K562 (cell line): ENCODE measurements at regions not wholly inside any gene's neighbourhood (a gene's known extent, or its start where the extent isn't known, plus 50 kb on each side); places are given as distances from the start of the nearest gene placed in this dataset.

Experiments used
- CTCF ChIP-seq, 3 experiments: IDR thresholded peaks in 2 of 3; conservative IDR thresholded peaks in 1 of 3; 2 replicates each; pipeline ENCODE4 v1.5.1; 2011 to 2012; ENCODE audit warnings: low read length in 3 of 3, mild to moderate bottlenecking in 3 of 3, control low read depth in 2 of 3, improper control_type of control experiment in 1 of 3, inconsistent platforms in 1 of 3, low read depth in 1 of 3, mixed read lengths in 1 of 3, moderate library complexity in 1 of 3; ENCODE audit not compliant: insufficient read depth in 2 of 3
- DMBX1 ChIP-seq: fragments of 250-450 bp; sonication (Bioruptor Pico); IDR thresholded peaks from 2 replicates; pipeline ENCODE4 v1.8.0; 2022; ENCODE audit warnings: inconsistent platforms, mild to moderate bottlenecking, moderate library complexity, borderline replicate concordance
- ELF4 ChIP-seq: fragments of 450-650 bp; formaldehyde crosslinking; IDR thresholded peaks from 2 replicates; pipeline ENCODE4 v1.4.0; 2022; ENCODE audit warnings: missing genetic modification characterization
- FOSL1 ChIP-seq: fragments of 200-800 bp; sonication (Bioruptor generic); conservative IDR thresholded peaks from 2 replicates; pipeline ENCODE4 v1.6.1; 2016; ENCODE audit warnings: missing genetic modification characterization, missing compliant biosample characterization
- FUS ChIP-seq: fragments of 200-400 bp; formaldehyde crosslinking; optimal IDR thresholded peaks from 2 replicates; pipeline ENCODE3; 2017; ENCODE audit warnings: low read depth, low read length
- JUND ChIP-seq, 2 experiments: IDR thresholded peaks; 2 replicates in 1 of 2; 3 replicates in 1 of 2; pipeline ENCODE4 v1.6.1; 2011; ENCODE audit warnings: borderline replicate concordance in 2 of 2, low read depth in 2 of 2, low read length in 2 of 2, improper control_type of control experiment in 1 of 2, missing biosample characterization in 1 of 2, missing genetic modification characterization in 1 of 2, missing genetic modification reagents in 1 of 2
- MAFK ChIP-seq: IDR thresholded peaks from 2 replicates; pipeline ENCODE4 v1.6.1; 2011; ENCODE audit warnings: low read length, improper control_type of control experiment
- SP1 ChIP-seq: sonication (generic); formaldehyde crosslinking; IDR thresholded peaks from 2 replicates; pipeline ENCODE4 v1.8.1; 2022; ENCODE audit warnings: mild to moderate bottlenecking, missing genetic modification reagents
- TAF7 ChIP-seq: fragments of 450-650 bp; IDR thresholded peaks from 2 replicates; pipeline ENCODE4 v1.6.1; 2016; ENCODE audit warnings: missing genetic modification characterization, missing compliant biosample characterization
- TCF3 ChIP-seq: sonication (generic); formaldehyde crosslinking; IDR thresholded peaks from 2 replicates; pipeline ENCODE4 v1.4.0; 2020; ENCODE audit warnings: mild to moderate bottlenecking, missing genetic modification reagents
- ZNF778 ChIP-seq: fragments of 450-650 bp; formaldehyde crosslinking; IDR thresholded peaks from 2 replicates; pipeline ENCODE4 v1.4.0; 2020; ENCODE audit warnings: mild to moderate bottlenecking, moderate library complexity

GRCh38 chr21:17032141-17032655, 480.6 kb upstream of the CXADR start:
- TF ChIP-seq FOSL1 (tag) = no peak
- no peak for TF ChIP-seq ELF4 (CRISPR knock-in tag)
- no peak for TF ChIP-seq TCF3 (CRISPR knock-in tag)
- no peak for TF ChIP-seq ZNF778 (CRISPR knock-in tag)
- no peak for TF ChIP-seq TAF7 (tag)
- TF ChIP-seq CTCF (IDR thresholded peaks at IDR 0.05 in 2 of 3, conservative IDR thresholded peaks at IDR 0.05 in 1 of 3; ENCODE audit: insufficient read depth in 2 of 3, low read depth in 1 of 3, low read length in 3 of 3) = no peak
- TF ChIP-seq FUS = no peak
- TF ChIP-seq DMBX1 (CRISPR knock-in tag) = no peak
- no peak for TF ChIP-seq MAFK
- no peak for TF ChIP-seq JUND (IDR thresholded peaks at IDR 0.05; ENCODE audit: borderline replicate concordance, low read depth, low read length)
- TF ChIP-seq JUND (tag; IDR thresholded peaks at IDR 0.05; ENCODE audit: borderline replicate concordance, low read depth, low read length) = no peak
- no peak for TF ChIP-seq SP1
